NB4 (cell line): ENCODE measurements at regions not wholly inside any gene's neighbourhood (a gene's known extent, or its start where the extent isn't known, plus 50 kb on each side); places are given as distances from the start of the nearest gene placed in this dataset.

Source experiments
- CTCF ChIP-seq: IDR thresholded peaks from one replicate; pipeline ENCODE4 v1.5.1; 2012; ENCODE audit warnings: low read depth, low read length
- MAX ChIP-seq: IDR thresholded peaks from 2 replicates; pipeline ENCODE4 v1.6.1; 2011; ENCODE audit warnings: low read depth, low read length
- MYC ChIP-seq: IDR thresholded peaks from 2 replicates; pipeline ENCODE4 v1.6.1; 2011; ENCODE audit warnings: low read depth, low read length
- POLR2A ChIP-seq: IDR thresholded peaks from 2 replicates; pipeline ENCODE4 v1.6.1; 2011; ENCODE audit warnings: mild to moderate bottlenecking; ENCODE audit not compliant: insufficient read length; ENCODE audit errors: extremely low read depth

DNA sequence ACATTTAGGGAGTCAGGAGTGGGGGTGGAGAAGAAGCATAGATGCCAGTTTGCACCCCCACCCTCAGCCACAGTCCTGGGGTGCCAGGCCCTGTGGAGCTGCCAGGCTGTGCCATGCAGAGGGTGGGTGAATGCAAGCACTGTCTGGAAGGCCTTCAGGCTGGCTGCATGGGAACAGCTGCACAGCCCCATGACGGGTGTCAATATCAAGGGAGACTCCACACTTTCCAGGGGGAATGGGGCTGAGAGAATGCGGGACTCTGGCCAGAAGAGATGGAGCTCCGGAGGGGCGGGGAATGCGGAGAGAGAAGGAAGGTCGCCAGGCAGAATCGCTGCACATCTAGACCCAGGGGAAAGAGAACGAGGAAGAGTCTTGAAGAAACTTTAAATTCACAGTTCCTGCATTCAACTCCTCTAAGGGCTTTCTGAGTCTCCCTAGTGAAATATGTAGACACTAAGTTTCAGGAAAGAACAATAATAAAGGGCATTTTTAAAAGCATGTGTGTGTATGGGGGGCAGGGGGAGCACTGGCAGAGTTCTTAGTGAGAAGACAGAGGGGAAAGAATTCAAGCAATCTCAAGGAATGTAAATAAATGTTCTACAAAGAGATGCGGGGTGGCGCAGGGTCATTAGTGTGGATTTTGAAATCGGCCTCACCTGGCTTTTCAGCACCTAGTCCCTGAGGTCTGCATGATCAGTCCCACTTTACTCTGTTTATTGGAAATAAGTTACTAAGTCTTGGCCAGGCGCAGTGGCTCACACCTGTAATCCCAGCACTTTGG, 59.1 kb downstream of the BOD1 start:
- TF ChIP-seq POLR2A (no peak), CTCF (no peak), MAX (no peak), MYC (no peak)
